ENCODE measurements at regions not wholly inside any gene's neighbourhood (a gene's known extent, or its start where the extent isn't known, plus 50 kb on each side); places are given as distances from the start of the nearest gene placed in this dataset.

DNA sequence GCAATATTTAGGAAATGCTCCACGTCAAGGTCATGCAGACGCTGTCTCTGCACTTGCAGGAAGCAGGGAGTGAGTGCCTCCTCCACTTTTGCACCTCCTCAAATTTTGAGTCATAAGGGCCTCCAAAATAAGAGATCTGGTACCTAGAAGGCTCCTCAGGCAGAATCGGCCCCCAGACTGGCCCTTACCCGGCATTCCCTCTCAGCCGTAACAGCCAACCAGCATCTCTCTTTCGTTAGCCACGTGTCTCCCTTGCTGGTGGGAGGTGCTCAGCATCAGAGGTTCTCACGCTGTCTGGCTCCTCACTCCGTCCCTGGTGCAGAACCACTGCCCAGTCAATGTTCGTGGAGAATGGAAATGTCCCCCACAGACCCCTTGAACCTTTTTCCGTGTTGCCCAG lies 75.3 kb downstream of the ANKRD60 start:
- H3K4me3 ChIP-seq (ENCODE audit: low read depth, low read length), result no peak overlapping the region
- peaks cover 8% of the 10 kb centered on the region for H3K27me3 ChIP-seq (ENCODE audit: control insufficient read depth, insufficient read depth, low read length)
- no peak overlapping the region for H3K27ac ChIP-seq (ENCODE audit: low read depth, low read length)
- DNase-seq (ENCODE audit: low read depth, low spot score), result no peak
- H3K9me3 ChIP-seq (ENCODE audit: control insufficient read depth, insufficient read depth, low read length), result peaks cover 3% of the 10 kb centered on the region; the same call in 1 of the 2 replicates
- ChIA-PET CTCF (no interaction called here), POLR2A (no interaction called here)
- no peak for TF ChIP-seq CTCF (IDR thresholded peaks at IDR 0.05; ENCODE audit: low read depth, low read length)

- Histone ChIP-seq H3K9me3 (ENCODE audit: control insufficient read depth, insufficient read depth, low read length) (peaks cover 3% of the 10 kb centered on the region; the same call in 1 of the 2 replicates), H3K27me3 (ENCODE audit: control insufficient read depth, insufficient read depth, low read length) (peaks cover 14% of the 10 kb centered on the region), H3K4me3 (ENCODE audit: low read depth, low read length) (no peak overlapping the region), H3K27ac (ENCODE audit: low read depth, low read length) (no peak overlapping the region)
- no peak for TF ChIP-seq CTCF (IDR thresholded peaks at IDR 0.05; ENCODE audit: low read depth, low read length)
- DNase-seq (ENCODE audit: low read depth, low spot score), result no peak
- ChIA-PET POLR2A (no interaction called here), CTCF (no interaction called here)
Observed at GRCh38 chr20:58150772-58151171, 77.7 kb downstream of the ANKRD60 start.

DNA sequence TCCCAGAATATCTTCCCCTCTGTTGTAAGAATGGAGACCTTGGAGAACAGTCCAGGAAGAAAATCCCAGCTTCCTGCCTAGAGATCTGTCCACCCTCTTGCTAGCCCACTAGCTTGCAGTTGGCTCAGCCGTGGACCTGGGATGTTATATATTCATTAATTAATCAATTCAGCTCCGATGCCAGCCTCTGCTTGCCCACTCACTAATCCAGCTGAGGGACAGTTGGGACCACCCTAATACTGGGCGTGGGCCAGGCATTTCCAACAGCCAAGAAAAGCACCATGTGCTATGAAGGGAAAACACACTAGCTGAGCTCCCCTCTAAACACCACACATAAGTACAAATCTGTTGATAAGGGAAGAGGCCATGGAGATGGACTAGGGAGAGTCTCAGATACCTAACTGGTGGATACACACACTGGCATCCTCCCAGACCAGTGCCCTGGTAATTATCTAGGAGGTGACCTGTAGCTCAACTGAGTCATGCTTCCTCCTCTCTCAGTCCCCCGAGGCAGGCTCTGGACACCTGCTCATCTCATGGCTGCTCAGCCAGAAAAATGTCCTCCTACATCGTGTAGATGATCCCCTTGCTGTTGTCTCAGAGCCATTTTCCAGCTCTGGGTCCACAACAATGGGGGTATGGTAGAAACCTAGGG lies 78.9 kb downstream of the ANKRD60 start:
- ChIA-PET POLR2A (no interaction called here), CTCF (no interaction called here)
- Histone ChIP-seq H3K27me3 (ENCODE audit: control insufficient read depth, insufficient read depth, low read length) (peaks cover 14% of the 10 kb centered on the region), H3K9me3 (ENCODE audit: control insufficient read depth, insufficient read depth, low read length) (peaks cover 3% of the 10 kb centered on the region; the same call in 1 of the 2 replicates), H3K27ac (ENCODE audit: low read depth, low read length) (no peak overlapping the region), H3K4me3 (ENCODE audit: low read depth, low read length) (no peak overlapping the region)
- no peak for TF ChIP-seq CTCF (IDR thresholded peaks at IDR 0.05; ENCODE audit: low read depth, low read length)
- DNase-seq (ENCODE audit: low read depth, low spot score), result no peak

DNA sequence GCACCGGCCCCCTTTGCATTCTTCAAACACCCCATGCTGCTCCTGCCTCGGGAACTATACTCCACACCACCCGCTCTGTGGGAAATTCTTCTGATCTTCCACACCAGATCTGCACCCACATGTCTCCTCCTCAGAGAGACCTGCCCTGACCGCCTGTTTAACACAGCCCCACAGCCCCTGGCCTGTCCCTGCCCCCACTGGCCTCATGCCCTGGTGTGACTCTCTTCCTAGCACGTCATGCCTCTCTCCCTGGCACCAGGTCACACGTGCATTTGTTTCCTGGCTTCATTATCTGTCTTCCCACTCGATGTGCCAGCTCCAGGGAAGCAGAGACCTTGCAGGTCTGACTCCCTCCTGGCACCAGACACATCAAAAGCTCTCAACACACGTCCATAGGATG lies 79.6 kb downstream of the ANKRD60 start:
- Histone ChIP-seq H3K27ac (ENCODE audit: low read depth, low read length) (no peak overlapping the region), H3K27me3 (ENCODE audit: control insufficient read depth, insufficient read depth, low read length) (peaks cover 12% of the 10 kb centered on the region), H3K4me3 (ENCODE audit: low read depth, low read length) (no peak overlapping the region), H3K9me3 (ENCODE audit: control insufficient read depth, insufficient read depth, low read length) (peaks cover 3% of the 10 kb centered on the region; the same call in 1 of the 2 replicates)
- DNase-seq (ENCODE audit: low read depth, low spot score), result no peak
- ChIA-PET POLR2A (no interaction called here), CTCF (no interaction called here)
- no peak for TF ChIP-seq CTCF (IDR thresholded peaks at IDR 0.05; ENCODE audit: low read depth, low read length)

- H3K9me3 ChIP-seq (ENCODE audit: control insufficient read depth, insufficient read depth, low read length), result peaks cover 3% of the 10 kb centered on the region; the same call in 1 of the 2 replicates
Observed at GRCh38 chr20:58147628-58148370, 80.7 kb downstream of the ANKRD60 start.

More at GRCh38 chr20:58147628-58148370, 80.7 kb downstream of the ANKRD60 start:
- ChIA-PET CTCF (no interaction called here), POLR2A (no interaction called here)
- Histone ChIP-seq H3K27ac (ENCODE audit: low read depth, low read length) (no peak overlapping the region), H3K27me3 (ENCODE audit: control insufficient read depth, insufficient read depth, low read length) (peaks cover 7% of the 10 kb centered on the region), H3K4me3 (ENCODE audit: low read depth, low read length) (no peak overlapping the region)
- no peak for TF ChIP-seq CTCF (IDR thresholded peaks at IDR 0.05; ENCODE audit: low read depth, low read length)
- DNase-seq (ENCODE audit: low read depth, low spot score), result no peak

Measured in AG04450 (cell line).